ENCODE measurements at regions not wholly inside any gene's neighbourhood (a gene's known extent, or its start where the extent isn't known, plus 50 kb on each side); places are given as distances from the start of the nearest gene placed in this dataset.

DNA sequence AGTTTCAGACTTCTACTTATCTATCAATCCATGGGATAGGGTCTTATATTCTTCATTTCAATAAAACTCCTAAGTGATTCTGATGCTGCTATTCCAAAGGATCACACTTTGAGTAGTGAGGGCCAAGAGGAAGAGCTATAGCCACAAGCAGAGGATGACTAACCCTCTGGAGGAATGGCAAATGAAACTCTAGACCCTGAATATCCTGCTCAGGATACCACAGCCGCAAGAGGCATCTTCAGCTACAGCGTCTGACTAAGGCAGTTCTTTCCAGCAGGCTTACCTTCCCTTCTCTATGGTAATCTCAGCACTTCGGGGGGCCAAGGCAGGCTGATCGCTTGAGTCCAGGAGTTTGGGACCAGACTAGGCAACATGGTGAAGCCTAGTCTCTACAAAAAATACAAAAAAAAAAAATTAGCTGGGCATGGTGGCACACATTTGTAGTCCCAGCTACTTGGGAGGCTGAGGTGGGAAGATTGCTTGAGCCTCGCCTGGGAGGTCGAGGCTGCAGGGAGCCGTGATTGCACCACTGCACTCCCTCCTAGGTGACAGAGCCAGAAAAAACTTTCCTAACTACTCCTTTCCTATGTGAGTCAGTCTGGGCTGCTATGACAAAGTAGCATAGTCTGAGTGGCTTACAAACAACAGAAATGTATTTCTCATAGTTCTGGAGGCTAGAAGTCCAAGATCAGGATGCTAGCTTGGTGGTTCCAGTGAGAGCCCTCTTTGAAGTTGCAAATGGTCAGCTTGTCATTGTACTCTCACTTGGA is 371.9 kb downstream of the IRS1 start:
- no peak overlapping the region for H3K27ac ChIP-seq (replicated peaks)
- H3K4me3 ChIP-seq, result no peak overlapping the region
- intact Hi-C loops (cut with micrococcal nuclease), result no loop called here
- no peaks in the 10 kb centered on the region for H3K27me3 ChIP-seq (ENCODE audit: low read depth)
- no peak for TF ChIP-seq CTCF (IDR thresholded peaks at IDR 0.05; ENCODE audit: borderline replicate concordance)
- no peaks in the 10 kb centered on the region for H3K4me1 ChIP-seq
- DNase-seq, result no peak
- no peaks in the 10 kb centered on the region for H3K9me3 ChIP-seq (replicated peaks)
- no peaks in the 10 kb centered on the region for H3K36me3 ChIP-seq

DNA sequence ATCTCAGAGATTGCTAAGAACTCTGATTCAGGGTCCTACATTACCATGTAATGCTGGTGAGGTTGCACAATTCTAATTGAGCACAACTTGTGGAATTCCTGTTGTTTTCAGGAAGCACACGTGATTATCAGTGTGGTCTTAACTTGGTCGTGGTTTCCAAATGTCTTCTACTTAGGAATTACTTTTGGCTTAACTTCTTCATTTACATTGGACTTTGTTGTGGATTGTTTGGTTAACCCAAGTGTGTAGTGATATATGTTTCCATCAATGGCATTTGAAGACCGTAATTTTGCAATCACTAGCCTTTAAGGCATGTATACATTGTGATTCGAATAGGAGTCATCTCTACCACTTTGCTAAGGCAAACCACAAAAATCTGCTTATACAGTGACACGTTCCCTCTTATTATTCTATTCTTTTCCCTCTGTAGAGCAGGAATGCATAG is 373.3 kb downstream of the IRS1 start:
- Histone ChIP-seq H3K4me3 (no peak overlapping the region), H3K4me1 (no peaks in the 10 kb centered on the region), H3K27ac (replicated peaks) (no peak overlapping the region), H3K36me3 (no peaks in the 10 kb centered on the region), H3K9me3 (replicated peaks) (no peaks in the 10 kb centered on the region), H3K27me3 (ENCODE audit: low read depth) (no peaks in the 10 kb centered on the region)
- intact Hi-C loops (cut with micrococcal nuclease), result no loop called here
- TF ChIP-seq CTCF (IDR thresholded peaks at IDR 0.05; ENCODE audit: borderline replicate concordance), result no peak
- DNase-seq, result no peak

DNA sequence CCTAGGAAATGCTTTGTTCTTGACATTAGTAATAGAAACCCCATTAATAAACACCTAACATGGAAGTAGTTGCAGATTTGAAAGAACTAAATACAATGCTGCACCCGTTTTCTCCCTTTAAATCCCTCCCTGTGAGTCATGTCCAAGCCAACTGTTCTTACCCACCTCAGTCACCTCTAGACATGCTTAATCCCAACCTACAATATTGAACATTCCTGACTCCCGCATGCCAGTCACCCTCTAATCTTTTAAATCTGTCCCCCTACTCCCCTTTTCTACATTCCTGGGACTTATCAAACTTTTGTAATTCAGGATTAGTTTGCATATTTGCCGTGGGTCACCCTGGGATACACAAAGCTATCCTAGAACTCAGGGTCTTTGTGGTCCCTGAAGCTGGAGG is 374.6 kb downstream of the IRS1 start:
- H3K9me3 ChIP-seq (replicated peaks), result no peaks in the 10 kb centered on the region
- H3K4me1 ChIP-seq, result no peaks in the 10 kb centered on the region
- no peaks in the 10 kb centered on the region for H3K36me3 ChIP-seq
- DNase-seq, result no peak
- TF ChIP-seq CTCF (IDR thresholded peaks at IDR 0.05; ENCODE audit: borderline replicate concordance), result no peak
- intact Hi-C loops (cut with micrococcal nuclease), result no loop called here
- H3K4me3 ChIP-seq, result no peak overlapping the region
- H3K27me3 ChIP-seq (ENCODE audit: low read depth), result no peaks in the 10 kb centered on the region
- no peak overlapping the region for H3K27ac ChIP-seq (replicated peaks)

GRCh38 chr2:226423498-226423960 is 376.1 kb downstream of the IRS1 start:
- no peak overlapping the region for H3K4me3 ChIP-seq
- no peaks in the 10 kb centered on the region for H3K9me3 ChIP-seq (replicated peaks)
- no peaks in the 10 kb centered on the region for H3K4me1 ChIP-seq
- intact Hi-C loops (cut with micrococcal nuclease), result no loop called here
- H3K27me3 ChIP-seq (ENCODE audit: low read depth), result no peaks in the 10 kb centered on the region
- no peak overlapping the region for H3K27ac ChIP-seq (replicated peaks)
- TF ChIP-seq CTCF (IDR thresholded peaks at IDR 0.05; ENCODE audit: borderline replicate concordance), result no peak
- no peaks in the 10 kb centered on the region for H3K36me3 ChIP-seq
- no peak for DNase-seq

- Histone ChIP-seq H3K27ac (replicated peaks) (no peak overlapping the region), H3K4me3 (no peak overlapping the region), H3K27me3 (ENCODE audit: low read depth) (no peaks in the 10 kb centered on the region), H3K36me3 (no peaks in the 10 kb centered on the region), H3K4me1 (no peaks in the 10 kb centered on the region), H3K9me3 (replicated peaks) (no peaks in the 10 kb centered on the region)
- intact Hi-C loops (cut with micrococcal nuclease), result no loop called here
- DNase-seq, result no peak
- TF ChIP-seq CTCF (IDR thresholded peaks at IDR 0.05; ENCODE audit: borderline replicate concordance), result no peak
Observed at GRCh38 chr2:226420646-226421045, 379.0 kb downstream of the IRS1 start.

All from left ventricle myocardium inferior (tissue), 1 donor.